ENCODE measurements at regions not wholly inside any gene's neighbourhood (a gene's known extent, or its start where the extent isn't known, plus 50 kb on each side); places are given as distances from the start of the nearest gene placed in this dataset.

GRCh38 chr13:61751039-61751438 is 335.4 kb upstream of the PCDH20 start:
- no peaks in the 10 kb centered on the region for H3K9me2 ChIP-seq (replicated peaks; ENCODE audit: low read depth, low read length)

GRCh38 chr13:61738236-61738750 is 322.6 kb upstream of the PCDH20 start:
- Histone ChIP-seq H3K9ac (ENCODE audit: low read depth, low read length, poor library complexity, severe bottlenecking) (no peak overlapping the region), H2AFZ (ENCODE audit: low read length) (no peak overlapping the region), H3K27me3 (ENCODE audit: insufficient read depth, low read length, poor library complexity, severe bottlenecking) (no peaks in the 10 kb centered on the region), H3K36me3 (ENCODE audit: insufficient read depth, low read length) (no peaks in the 10 kb centered on the region), H3K4me1 (ENCODE audit: insufficient read depth, low read length, poor library complexity, severe bottlenecking) (no peaks in the 10 kb centered on the region), H4K20me1 (ENCODE audit: insufficient read depth, low read length, poor library complexity, severe bottlenecking) (no peaks in the 10 kb centered on the region), H3K79me2 (ENCODE audit: insufficient read depth, low read length) (no peaks in the 10 kb centered on the region), H3K4me2 (ENCODE audit: low read depth, low read length, poor library complexity, severe bottlenecking) (no peak overlapping the region), H3K9me2 (replicated peaks; ENCODE audit: low read depth, low read length) (no peaks in the 10 kb centered on the region), H3K9me3 (ENCODE audit: insufficient read depth, low read depth, low read length) (no peaks in the 10 kb centered on the region), H3K4me3 (ENCODE audit: low read length, poor library complexity, severe bottlenecking) (no peak overlapping the region), H3F3A (ENCODE audit: low read depth) (no peaks in the 10 kb centered on the region)
- TF ChIP-seq EZH2phosphoT487 (IDR thresholded peaks at IDR 0.05; ENCODE audit: borderline replicate concordance) (no peak), CTCF (conservative IDR thresholded peaks at IDR 0.05; ENCODE audit: low read length) (no peak)

More at GRCh38 chr13:61751039-61751438, 335.4 kb upstream of the PCDH20 start:
- Histone ChIP-seq H3K4me3 (ENCODE audit: low read length, poor library complexity, severe bottlenecking) (no peak overlapping the region), H3K9me3 (ENCODE audit: insufficient read depth, low read depth, low read length) (no peaks in the 10 kb centered on the region), H2AFZ (ENCODE audit: low read length) (no peak overlapping the region), H4K20me1 (ENCODE audit: insufficient read depth, low read length, poor library complexity, severe bottlenecking) (no peaks in the 10 kb centered on the region), H3K4me2 (ENCODE audit: low read depth, low read length, poor library complexity, severe bottlenecking) (no peak overlapping the region), H3K36me3 (ENCODE audit: insufficient read depth, low read length) (no peaks in the 10 kb centered on the region), H3K79me2 (ENCODE audit: insufficient read depth, low read length) (no peaks in the 10 kb centered on the region), H3F3A (ENCODE audit: low read depth) (no peaks in the 10 kb centered on the region), H3K9ac (ENCODE audit: low read depth, low read length, poor library complexity, severe bottlenecking) (no peak overlapping the region), H3K27me3 (ENCODE audit: insufficient read depth, low read length, poor library complexity, severe bottlenecking) (no peaks in the 10 kb centered on the region), H3K4me1 (ENCODE audit: insufficient read depth, low read length, poor library complexity, severe bottlenecking) (no peaks in the 10 kb centered on the region)
- TF ChIP-seq EZH2phosphoT487 (IDR thresholded peaks at IDR 0.05; ENCODE audit: borderline replicate concordance) = no peak
- no peak for TF ChIP-seq CTCF (conservative IDR thresholded peaks at IDR 0.05; ENCODE audit: low read length)

- Histone ChIP-seq H3K27me3 (ENCODE audit: insufficient read depth, low read length, poor library complexity, severe bottlenecking) (no peaks in the 10 kb centered on the region), H3K4me3 (ENCODE audit: low read length, poor library complexity, severe bottlenecking) (no peak overlapping the region), H3F3A (ENCODE audit: low read depth) (no peaks in the 10 kb centered on the region), H3K79me2 (ENCODE audit: insufficient read depth, low read length) (no peaks in the 10 kb centered on the region), H3K9me3 (ENCODE audit: insufficient read depth, low read depth, low read length) (no peaks in the 10 kb centered on the region), H3K9me2 (replicated peaks; ENCODE audit: low read depth, low read length) (no peaks in the 10 kb centered on the region), H3K4me2 (ENCODE audit: low read depth, low read length, poor library complexity, severe bottlenecking) (no peak overlapping the region), H4K20me1 (ENCODE audit: insufficient read depth, low read length, poor library complexity, severe bottlenecking) (no peaks in the 10 kb centered on the region), H2AFZ (ENCODE audit: low read length) (no peak overlapping the region), H3K4me1 (ENCODE audit: insufficient read depth, low read length, poor library complexity, severe bottlenecking) (no peaks in the 10 kb centered on the region), H3K9ac (ENCODE audit: low read depth, low read length, poor library complexity, severe bottlenecking) (no peak overlapping the region), H3K36me3 (ENCODE audit: insufficient read depth, low read length) (no peaks in the 10 kb centered on the region)
- TF ChIP-seq EZH2phosphoT487 (IDR thresholded peaks at IDR 0.05; ENCODE audit: borderline replicate concordance) (no peak), CTCF (conservative IDR thresholded peaks at IDR 0.05; ENCODE audit: low read length) (no peak)
Measured at GRCh38 chr13:61734683-61735082, 319.0 kb upstream of the PCDH20 start.

Data from Loucy (cell line).